ENCODE measurements at regions not wholly inside any gene's neighbourhood (a gene's known extent, or its start where the extent isn't known, plus 50 kb on each side); places are given as distances from the start of the nearest gene placed in this dataset.

DNA sequence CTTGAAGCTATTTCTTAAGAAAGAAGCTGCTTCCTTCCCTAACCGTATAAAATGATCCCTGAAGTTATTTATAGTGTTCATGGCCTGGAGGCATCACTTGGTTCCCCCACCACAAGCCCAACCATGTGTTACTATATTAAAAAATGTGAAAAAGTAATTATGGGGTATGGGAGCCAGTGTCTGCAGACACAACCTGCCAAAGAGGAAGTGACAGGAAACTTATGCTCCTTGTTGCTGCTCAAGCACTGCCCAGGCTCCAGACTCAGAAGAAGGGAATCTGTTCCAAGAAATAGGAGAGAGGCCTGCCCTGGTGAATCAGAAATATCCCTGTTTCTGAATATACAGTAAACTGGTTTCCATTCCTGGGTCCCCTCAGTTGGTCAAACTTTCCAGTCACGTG is 217.2 kb upstream of the BMP4 start:
- no peak for DNase-seq (ENCODE audit: low read depth in 2 of 2)

DNA sequence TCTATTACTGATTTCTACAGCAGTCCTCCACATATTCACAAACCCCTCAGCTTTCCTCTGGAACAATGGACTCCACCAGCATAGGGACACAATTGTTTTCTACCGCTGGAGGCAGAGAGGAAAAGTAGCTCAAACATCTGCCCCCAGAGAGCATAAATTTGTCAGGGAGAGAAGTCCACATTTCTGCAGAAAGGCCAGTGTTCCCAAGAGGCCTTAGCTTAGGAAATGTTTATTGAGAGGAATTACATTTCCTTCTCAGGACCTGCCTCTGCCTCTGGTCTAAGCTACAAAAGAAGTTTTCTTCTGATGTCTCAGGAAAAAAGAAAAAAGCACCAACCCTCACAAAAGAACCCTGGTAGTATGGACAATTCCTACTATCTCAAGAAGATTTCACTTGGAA is 217.8 kb upstream of the BMP4 start:
- DNase-seq (ENCODE audit: low read depth in 2 of 2) = no peak

DNA sequence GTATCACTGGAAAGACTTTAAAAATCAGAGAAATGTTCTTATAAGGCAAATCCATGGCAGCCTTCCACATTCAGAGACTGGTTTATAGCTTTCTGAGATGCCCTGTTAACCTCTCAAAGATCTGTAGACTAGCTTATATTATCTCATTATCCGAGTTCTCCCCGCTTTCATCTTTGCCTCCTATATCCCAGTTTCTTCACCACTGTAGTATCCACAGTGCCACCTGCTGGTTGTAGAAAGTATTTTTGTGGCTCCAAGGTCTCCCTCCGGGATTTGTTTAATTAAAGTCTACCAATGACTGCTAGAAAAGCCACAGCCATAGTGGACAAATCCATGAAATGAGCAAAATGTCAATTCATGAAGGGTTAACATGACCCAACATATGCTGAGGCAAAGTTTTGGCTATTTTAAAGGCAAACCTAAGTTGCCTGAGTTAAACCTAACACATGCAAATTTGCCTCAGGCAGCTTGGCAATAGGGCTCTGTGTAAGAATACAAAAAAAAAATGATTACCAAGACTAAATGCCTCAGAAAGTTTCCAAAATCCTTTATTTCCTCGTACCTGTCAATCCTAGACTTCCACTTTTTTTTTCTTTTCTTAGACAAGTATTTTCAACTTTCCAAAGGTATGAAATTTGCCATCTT is 218.8 kb upstream of the BMP4 start:
- peak; percentile 2 to 33 for DNase-seq (ENCODE audit: low read depth in 2 of 2)

DNA sequence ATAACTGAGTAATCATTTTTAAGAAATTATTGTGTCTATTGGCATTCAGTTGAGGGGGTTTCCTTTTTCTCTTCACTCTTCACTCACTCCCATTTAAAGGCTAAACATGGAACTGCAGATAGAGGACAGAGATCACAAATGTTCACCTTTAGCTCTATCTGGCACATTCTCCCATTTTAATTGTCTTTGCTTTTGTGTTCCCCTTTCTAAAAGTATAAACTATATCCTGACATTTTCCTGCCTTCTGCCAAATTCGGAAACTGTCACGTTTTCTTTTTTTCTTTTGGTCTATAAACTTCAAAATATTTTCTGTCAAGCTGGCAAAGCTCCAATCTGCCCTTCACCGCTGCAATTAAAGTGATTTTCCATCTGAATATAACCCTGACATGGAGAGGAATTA is 219.8 kb upstream of the CDKN3 start:
- DNase-seq (ENCODE audit: low read depth in 2 of 2) = no peak

DNA sequence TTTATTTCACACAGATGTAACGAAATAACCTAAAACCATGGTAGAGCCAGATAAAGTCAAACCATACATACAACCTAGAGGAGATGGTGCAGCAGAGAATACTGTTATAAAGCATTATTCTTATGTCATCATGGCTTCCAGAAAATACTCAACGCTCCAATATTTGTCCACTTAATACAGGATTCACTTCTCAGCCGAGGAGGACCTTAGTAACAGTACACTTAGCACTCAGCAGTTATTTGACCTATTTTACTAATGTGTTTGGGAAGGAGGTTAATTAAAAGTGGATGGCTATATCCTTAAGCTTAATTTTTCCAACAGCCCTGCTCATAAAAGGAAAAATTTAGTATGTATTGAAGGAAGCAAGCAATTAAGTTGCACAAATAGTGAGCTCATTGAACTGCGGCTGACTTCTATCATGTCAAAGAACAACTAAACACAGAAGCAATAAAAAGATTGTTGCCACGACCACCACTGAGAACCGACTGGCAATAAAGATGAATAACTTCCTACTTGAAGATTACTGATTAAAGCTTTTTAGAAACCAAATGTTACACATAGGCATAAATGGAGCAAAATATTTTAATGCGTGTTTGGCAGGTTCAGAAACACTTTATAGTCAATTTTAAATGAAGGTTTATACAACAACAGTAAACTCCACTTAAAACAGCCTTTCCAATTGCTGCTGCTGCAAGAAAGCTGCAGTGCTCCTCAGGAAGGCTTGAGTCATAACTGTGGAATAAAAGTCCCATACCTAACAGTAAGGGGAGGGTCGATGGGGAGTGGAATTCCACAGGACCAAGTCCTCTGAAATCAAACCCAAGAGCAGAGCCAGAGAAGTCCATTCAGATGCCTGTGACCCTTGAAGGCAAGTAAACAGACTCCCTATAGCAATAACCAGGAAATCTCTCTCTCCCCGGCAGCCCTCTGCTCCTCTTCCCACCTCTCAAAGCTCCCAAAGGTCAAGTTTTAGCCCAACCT is 218.9 kb upstream of the CDKN3 start:
- no peak for DNase-seq (ENCODE audit: low read depth in 2 of 2)

DNA sequence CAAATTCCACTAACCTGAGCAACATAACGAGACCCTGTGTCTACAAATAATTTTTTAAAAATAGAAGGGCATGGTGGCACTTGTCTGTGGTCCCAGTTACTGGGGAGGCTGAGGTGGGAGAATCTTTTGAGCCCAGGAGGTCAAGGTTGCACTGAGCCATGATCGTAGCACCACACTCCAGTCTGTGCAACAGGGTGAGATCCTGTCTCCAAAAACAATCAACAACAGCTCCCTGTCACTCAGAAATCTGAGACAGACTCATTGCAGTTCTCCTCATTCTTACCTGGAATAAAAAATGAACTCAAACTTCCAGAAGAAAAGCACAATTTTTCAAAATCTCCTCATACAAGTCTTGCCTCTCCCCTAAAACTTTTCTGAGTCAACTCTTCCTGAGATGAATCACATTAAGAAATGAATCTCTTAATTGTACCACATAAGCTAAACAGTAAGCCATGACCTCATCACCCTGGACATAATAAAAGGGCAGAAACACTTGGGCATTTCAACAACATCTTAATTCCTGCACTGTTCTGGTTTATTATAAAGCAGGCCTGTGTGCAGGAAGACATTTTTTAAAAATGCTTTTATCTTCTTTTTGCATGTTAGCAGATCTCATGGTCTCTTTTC is 214.3 kb upstream of the CDKN3 start:
- no peak for DNase-seq (ENCODE audit: low read depth in 2 of 2)

DNA sequence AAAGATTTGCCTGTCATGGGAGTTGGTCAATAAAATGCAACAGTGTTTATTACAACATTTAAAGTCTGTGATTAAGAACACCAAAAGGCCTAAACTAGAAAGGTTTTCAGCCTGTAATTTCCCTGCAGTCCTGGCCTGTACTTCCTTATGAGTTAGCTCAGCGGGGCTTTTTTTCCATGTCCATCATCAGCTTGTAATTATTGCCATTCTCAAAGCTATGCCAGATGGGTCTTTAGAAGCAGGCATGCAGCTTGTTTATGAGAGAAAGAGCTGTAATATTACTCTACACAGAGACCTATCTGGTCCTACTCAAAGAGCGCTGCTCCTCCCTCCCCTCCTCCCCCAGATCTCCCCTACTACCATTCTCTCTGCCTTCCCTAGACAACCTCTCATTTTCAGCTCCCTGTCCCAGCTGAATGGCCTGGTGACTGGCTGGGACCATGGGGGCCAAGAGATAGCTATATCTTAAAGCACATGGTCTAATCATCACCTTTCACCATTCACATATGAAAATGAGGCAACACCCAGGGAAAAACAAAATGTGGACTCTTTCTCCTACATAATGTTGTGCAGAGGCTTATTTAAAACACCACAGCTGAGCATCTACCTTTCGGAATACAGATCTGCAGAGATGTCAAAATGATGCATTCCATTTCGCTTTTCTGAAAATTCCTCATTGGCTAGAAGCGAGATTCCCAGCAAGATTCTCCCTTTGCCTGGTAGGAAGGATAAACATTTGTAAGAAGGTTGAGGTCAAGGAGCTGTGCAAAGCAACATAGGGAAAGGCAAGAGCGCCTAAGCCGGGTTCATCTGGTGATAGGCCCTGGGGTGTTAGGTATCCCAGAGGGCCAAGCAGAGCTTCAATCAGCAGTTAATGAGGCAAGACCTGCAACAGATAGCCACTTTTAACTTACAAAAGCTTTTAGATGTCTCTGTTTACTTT is 209.7 kb upstream of the CDKN3 start:
- no peak for DNase-seq (ENCODE audit: low read depth in 2 of 2)

DNA sequence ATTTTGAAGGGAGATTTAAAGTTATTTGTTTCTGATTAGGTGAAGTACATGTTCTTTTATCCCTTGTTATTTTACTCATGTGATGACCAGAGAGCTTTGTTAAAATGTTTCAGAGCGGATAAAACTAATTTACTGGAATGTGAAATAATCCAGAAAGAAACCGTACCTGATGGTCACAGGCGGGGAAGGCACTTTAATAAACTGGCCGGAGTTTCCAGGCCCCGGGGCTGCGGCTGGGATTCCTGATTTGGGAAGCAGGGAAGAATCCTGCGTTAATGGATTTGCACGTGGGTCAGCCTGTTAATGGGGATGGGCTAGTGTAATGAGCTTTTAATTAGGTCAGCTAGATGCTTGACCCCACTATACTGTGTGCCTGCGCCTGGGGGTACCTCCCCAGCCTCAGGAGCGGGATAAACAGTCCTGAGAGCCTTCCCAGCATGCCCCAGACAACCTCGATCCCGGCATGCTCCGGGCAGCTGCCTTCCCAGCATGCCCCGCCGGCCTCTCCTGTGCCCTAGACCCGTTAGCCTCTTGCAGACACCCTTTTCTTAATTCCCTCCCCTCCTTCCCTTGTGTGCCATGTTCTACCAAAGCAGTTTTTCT is 208.6 kb upstream of the CDKN3 start:
- DNase-seq (ENCODE audit: low read depth in 2 of 2) = no peak

DNA sequence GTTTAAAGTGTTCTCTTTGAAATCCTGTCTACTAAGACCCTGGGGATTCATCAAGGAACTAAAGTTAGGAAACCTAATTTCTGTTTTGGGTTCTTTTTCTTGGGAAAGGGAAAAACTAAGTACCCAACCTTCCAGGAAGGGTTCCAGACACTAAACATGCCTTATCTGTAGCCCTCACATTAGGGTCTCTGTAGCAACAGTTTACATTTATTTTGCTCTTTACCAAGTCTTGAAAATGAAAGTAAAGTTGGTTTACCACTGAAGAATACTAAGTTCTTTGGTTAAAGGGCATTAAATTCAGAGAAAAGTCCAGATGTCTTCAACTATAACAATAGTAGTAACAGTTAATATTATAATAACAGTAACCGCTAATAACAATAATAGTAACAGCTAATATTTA is 207.5 kb upstream of the CDKN3 start:
- DNase-seq (ENCODE audit: low read depth in 2 of 2) = no peak

DNA sequence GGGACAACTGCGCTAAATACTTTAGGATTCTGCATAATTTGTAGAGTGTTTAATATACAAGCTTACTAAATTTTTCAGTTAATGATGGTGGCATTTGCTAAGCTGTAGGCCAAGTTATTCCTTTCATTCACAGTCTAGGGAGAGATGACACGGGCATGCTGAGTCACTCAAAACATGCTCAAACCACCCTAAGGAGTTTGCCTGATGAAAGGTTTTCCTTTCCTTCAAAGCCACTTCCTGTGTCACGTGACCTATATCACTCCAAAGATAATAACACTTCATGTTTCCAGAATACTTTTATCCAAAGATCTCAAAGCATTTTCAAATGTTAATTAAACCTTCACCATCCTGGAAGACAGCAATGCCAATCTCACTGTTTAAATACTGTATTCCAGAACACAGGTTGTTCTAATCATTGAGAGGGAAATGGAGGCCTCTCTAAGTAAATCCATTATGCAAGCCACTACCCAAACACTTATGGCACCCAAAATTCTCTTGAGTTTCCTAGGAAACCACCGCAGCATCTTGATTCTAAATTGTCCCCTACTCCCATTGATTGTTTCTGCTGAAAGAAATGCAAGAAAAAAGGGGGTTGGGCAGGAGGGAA is 207.0 kb upstream of the CDKN3 start:
- no peak for DNase-seq (ENCODE audit: low read depth in 2 of 2)

DNA sequence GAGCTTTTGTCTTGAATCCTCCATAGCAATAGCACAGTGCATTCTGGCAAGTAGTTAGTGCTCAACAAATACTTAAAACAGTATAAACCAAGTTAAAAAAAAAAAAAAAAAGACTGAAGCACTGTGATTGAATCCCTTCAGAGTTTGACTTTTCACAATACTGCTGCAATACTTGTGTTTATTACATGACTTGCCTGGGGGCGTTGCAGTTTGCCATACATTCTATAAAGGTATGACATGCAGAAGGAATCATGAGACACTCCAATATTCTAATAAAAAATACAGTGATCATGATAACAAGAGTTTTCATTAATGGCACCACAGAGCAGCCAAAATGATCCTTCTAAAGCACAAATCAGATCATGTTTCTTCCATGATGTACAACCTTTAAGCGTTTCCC is 205.0 kb upstream of the CDKN3 start:
- no peak for DNase-seq (ENCODE audit: low read depth in 2 of 2)

DNA sequence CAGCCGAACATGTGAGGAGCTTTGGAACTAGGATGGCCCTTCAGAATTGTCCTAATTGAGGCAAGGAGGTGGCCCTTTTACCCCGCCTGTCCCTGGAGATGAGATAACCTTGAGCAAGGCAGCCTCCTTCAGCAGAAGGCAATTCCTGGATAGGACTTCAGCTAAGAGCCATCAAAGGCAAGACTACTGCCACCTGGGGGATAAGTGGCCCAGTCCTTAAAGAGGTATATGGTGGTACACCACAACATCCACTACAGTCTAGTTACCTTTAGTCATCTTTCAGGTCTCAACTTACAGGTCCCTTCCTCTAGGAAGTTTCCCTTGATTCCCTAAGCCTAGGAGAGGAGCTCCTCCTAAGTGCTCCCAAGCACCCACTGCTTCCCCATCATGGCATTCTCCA is 204.2 kb upstream of the CDKN3 start:
- DNase-seq (ENCODE audit: low read depth in 2 of 2) = no peak

DNA sequence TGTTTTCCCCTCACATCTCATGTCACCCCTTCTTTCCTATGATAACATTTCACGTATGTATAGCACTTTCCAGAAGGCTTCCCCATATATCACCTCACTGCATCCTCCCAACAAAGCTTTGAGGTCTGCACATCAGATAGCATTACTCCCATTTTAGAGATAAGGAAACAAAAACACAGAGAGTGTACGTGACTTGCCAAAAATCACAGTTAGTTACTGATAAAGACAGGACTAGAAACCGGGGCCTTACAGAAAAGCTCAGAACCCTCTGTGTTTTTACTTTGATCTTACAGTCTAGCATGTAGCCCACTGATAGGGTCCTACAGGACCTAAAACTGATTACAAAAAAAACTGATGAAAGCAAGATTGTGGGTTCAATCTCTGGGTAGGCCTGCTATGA is 202.9 kb upstream of the CDKN3 start:
- DNase-seq (ENCODE audit: low read depth in 2 of 2) = no peak

DNA sequence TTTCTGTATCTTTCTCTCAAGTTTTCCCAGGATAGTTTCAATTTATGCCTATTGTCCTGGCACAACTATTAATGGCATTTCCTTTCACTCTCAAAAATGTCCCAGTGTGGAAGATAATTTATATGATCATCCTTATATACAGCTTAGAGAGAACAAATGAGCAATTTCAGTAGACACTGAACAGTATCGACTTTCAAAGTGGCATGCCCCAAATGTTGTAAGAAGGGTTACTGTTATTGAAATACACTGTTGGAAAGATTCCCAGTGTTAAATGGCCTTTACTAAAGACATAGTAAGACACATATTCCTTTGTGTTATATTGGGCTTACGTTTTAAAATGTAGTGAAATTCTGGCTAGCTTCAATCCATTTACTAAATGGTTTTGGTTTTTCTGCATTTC is 202.3 kb upstream of the CDKN3 start:
- DNase-seq (ENCODE audit: low read depth in 2 of 2) = no peak

DNA sequence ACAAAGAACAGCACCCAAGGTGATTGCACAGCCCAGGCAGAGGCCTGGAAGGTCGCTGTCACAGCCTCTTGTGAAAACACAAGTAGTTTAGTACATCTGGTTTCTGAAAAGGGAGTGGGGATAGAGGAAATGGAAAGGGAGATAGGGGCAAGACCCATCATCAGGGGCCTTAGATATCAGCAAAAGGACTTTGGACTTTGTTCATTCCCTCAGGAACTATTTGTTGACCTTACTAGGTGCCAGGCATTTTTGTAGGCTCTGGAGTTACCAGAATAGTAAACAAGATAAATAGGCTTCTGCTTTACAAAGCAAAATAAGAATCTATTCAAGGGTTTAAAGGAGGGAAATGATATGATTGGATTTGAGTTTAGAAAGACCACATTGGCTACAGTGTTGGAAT is 199.4 kb upstream of the CDKN3 start:
- no peak for DNase-seq (ENCODE audit: low read depth in 2 of 2)

DNA sequence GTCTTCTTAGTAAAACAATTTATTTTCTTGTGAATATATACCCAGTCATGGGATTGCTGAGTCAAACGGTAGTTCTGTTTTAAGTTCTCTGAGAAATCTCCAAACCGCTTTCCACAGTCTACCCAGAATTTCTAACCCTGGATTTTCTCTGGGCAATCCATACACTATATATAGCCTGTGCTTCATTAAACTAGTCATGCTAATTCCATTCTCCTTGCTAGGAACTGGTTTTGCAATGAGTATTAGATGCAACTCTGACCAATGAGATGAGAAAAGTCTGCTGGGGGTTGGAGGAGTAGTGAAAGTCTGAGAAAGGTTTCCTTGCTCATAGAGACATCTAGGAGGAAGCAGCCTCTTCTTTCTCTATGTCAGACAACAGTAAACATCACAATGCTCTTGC is 196.1 kb upstream of the CDKN3 start:
- DNase-seq (ENCODE audit: low read depth in 2 of 2) = no peak

DNA sequence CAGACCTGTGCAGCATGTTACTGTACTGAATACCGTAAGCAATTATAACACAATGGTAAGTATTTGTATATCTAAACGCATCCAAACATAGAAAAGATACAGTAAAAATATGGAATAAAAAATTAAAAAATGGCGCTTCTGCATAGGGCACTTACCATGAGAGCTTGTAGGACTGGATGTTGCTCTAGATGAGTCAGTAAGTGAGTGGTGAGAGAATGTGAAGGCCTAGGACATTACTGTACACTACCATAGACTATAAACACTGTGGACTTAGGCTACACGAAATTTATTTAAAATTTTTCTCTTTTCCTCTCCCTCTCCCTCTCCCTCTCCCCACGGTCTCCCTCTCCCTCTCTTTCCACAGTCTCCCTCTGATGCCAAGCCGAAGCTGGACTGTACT is 194.5 kb upstream of the CDKN3 start:
- no peak for DNase-seq (ENCODE audit: low read depth in 2 of 2)

DNA sequence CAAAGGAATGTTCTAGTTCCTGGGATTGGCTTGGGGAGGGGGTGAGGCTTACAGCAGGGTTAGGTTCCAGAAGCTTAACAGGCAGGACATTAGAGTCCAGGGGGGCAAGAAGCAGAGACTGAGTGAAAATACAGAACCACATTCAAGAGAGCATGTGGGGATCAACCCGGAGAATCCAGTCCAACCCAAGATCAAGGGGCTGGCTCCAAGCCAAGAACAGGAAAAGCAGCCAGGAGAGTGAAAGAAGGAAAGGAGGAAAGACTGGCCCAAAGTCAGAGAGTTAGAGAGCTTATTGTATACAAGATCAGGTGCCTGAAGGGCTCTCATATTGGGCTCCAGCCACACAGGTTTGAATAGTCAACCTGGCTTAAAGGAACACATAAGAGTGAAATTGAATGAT is 190.3 kb upstream of the CDKN3 start:
- no peak for DNase-seq (ENCODE audit: low read depth in 2 of 2)

DNA sequence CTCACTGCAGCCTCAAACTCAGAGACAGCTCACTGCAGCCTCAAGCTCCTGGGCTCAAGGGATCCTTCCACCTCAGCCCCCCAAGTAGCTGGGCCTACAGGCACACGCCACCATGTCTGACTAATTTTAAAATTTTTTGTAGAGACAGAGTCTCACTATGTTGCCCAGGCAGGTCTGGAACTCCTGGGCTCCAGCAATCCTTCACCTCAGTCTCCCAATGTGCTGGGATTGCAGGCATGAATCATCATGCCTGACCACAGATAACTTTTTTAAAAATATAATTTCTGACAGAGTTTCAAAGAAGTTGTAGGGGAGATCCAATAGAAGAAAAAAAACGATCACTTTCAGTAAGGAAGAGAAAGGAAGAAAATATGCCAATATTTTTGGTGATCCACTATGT is 189.7 kb upstream of the CDKN3 start:
- no peak for DNase-seq (ENCODE audit: low read depth in 2 of 2)

DNA sequence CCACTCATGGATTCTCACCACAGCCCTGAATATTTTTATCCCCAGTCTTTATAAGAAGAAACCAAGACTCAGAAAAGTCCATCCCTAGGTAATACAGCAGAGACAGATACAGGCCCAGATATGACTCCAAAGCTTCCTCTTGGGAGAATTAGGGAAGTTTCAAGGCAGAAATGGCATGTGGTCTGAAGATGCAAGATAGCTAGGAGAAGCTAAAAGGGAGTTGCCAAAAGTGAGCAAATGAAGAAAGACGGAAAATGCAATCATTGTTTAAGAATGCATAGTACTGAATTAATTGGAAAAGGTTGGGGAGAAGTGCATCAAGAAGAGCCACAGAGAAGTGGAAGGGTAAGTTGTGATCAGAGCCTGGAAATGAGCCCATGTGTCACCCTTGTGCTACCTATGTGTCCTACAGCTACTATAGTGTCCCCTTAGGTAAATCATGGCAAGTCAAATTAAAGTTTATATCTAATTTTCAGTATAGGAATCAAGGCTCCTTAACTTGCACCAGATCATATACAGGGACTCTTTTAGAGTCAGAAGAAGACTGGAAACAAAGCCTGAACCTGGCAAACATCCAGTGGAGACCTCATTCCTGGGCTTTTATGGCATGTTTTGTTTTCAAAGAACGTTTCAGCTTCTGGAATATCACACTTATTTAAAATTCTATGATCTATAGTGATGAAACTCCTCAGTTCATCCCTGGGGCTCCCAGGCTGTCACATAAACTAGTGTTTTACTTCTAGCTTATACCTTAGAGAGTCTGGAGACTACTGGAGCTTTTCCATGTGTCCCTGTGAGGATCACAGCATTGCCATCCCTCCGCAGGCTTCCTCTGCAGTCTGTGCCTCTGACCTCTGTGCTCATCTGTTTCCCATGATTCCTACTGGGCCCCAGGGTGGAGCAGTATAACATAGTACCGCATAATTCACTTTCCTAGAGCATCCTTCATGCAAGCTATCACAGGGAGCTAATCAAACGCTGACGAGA is 189.0 kb upstream of the CDKN3 start:
- no peak for DNase-seq (ENCODE audit: low read depth in 2 of 2)
